Duodenal mucosa (tissue), 2 donors: ENCODE measurements at regions not wholly inside any gene's neighbourhood (a gene's known extent, or its start where the extent isn't known, plus 50 kb on each side); places are given as distances from the start of the nearest gene placed in this dataset.

Experiments used
- H3K27ac ChIP-seq: one replicate; pipeline ENCODE4 v1.7.0; 2013; ENCODE audit warnings: low read depth, low read length
- H3K27me3 ChIP-seq, 2 donors: one replicate each; pipeline ENCODE4 v1.7.0; 2013; ENCODE audit warnings: low read length in 2 of 2, control low read depth in 1 of 2; ENCODE audit not compliant: insufficient read depth in 2 of 2, control insufficient read depth in 1 of 2
- H3K36me3 ChIP-seq, 2 donors: one replicate each; pipeline ENCODE4 v1.7.0; 2013; ENCODE audit warnings: low read length in 2 of 2, control low read depth in 1 of 2; ENCODE audit not compliant: insufficient read depth in 2 of 2, control insufficient read depth in 1 of 2
- H3K4me1 ChIP-seq, 2 donors: one replicate each; pipeline ENCODE4 v1.7.0; 2013; ENCODE audit warnings: low read length in 2 of 2, control low read depth in 1 of 2; ENCODE audit not compliant: insufficient read depth in 2 of 2, control insufficient read depth in 1 of 2
- H3K4me3 ChIP-seq, 2 donors: one replicate each; pipeline ENCODE4 v1.7.0; 2013; ENCODE audit warnings: low read length in 2 of 2, low read depth in 1 of 2
- H3K9ac ChIP-seq, 2 donors: one replicate each; pipeline ENCODE4 v1.7.0; 2013; ENCODE audit warnings: low read length in 2 of 2, low read depth in 1 of 2
- H3K9me3 ChIP-seq, 2 donors: one replicate each; pipeline ENCODE4 v1.7.0; 2013; ENCODE audit warnings: low read length in 2 of 2, control low read depth in 1 of 2; ENCODE audit not compliant: control insufficient read depth in 1 of 2

DNA sequence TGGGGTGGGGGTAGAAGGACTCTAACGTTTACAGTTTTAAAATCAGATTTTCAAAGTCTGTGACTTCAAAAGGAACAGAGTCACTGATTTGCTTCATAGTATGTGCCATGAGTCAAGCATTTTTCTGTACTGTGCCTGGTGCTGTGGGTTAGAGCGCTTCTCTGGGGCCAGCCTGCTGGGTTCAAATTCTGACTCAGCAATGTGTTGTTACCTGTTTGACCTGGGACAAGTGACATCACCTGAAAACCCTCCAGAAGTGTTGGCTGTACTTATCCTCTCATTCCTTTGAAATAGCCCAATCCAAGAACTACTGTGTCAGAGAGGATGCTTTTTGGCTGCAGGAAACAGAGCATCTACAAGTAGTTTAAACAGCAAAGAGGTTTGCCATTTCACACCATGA lies 101.7 kb downstream of the LSM3 start:
- no peak overlapping the region for H3K4me3 ChIP-seq
- no peak overlapping the region for H3K27ac ChIP-seq
- H3K27me3 ChIP-seq = no peaks in the 10 kb centered on the region
- no peaks in the 10 kb centered on the region for H3K9me3 ChIP-seq
- H3K36me3 ChIP-seq = no peaks in the 10 kb centered on the region
- no peak overlapping the region for H3K9ac ChIP-seq
- no peaks in the 10 kb centered on the region for H3K4me1 ChIP-seq

DNA sequence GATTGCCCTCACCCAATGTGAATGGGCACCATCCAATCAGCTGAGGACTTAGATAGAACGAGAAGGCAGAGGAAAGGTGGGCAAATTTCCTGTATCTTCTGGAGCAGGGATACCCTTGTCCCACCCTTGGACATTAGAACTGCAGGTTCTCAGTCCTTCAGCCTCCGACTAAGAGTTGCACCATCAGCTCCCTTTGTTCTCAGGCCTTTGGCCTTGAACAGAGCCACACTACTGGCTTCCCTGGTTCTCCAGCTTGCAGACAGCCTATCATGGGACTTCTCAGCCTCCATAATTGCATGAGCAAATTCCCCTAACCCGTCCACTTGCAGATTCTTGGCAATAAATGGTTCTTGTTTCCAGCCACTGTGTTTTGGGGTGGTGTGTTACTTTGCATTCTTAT lies 102.4 kb downstream of the LSM3 start:
- no peaks in the 10 kb centered on the region for H3K27me3 ChIP-seq
- H3K4me3 ChIP-seq = no peak overlapping the region
- H3K9ac ChIP-seq = no peak overlapping the region
- no peaks in the 10 kb centered on the region for H3K4me1 ChIP-seq
- no peaks in the 10 kb centered on the region for H3K36me3 ChIP-seq
- H3K9me3 ChIP-seq = no peaks in the 10 kb centered on the region
- no peak overlapping the region for H3K27ac ChIP-seq

DNA sequence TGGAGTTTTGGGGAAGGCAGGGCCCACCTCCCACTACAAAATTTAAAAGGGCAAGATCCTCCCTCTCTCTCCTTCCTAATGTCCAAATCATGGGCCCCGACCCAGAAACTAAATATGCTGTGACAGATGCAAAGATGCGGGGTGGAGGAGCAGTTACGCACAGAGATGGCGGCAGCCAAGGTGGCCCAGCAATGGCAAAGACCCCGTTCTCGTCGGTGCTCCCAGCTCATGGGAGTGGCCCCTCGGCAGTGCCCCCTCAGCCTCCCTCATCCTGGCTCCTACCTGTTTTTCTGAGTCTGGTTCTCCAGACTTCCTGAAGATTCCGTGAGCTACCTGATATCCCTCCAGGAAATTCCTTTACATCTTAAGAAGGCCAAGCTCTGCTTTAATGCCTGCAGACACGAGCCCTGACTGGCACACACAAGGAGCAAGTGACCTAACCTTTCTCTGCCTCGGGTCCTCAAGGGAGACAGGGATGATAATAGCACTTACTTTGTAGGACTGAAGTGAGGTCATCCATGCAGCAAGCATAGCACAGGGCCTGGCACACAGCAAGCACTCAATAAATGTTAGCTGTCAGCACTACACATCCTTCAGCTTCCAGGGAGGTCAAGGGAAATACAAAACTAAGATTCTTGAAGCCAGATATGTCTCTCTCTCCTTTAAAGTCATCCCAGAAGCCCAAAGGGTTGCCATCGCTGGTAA lies 103.5 kb downstream of the LSM3 start:
- Histone ChIP-seq H3K27me3 (no peaks in the 10 kb centered on the region), H3K9me3 (no peaks in the 10 kb centered on the region), H3K27ac (no peak overlapping the region), H3K4me3 (no peak overlapping the region), H3K36me3 (no peaks in the 10 kb centered on the region), H3K4me1 (no peaks in the 10 kb centered on the region), H3K9ac (no peak overlapping the region)

DNA sequence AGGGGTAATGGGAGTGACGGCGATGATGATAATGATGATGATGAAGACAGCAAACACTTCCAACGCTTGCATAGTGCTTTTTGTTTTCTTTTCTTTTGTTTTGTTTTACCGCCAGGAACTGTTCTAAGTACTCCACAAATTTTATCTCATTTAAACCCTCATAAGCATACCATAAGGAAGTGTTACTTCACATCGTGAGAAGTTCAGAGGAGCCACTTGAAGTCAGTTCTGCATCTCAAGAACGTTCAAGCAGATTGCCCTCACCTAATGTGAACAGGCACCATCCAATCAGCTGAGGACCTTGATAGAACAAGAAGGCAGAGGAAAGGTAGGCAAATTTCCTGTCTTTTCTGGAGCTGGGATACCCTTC lies 104.1 kb downstream of the LSM3 start:
- H3K9me3 ChIP-seq = no peaks in the 10 kb centered on the region
- H3K27ac ChIP-seq = no peak overlapping the region
- no peak overlapping the region for H3K9ac ChIP-seq
- no peaks in the 10 kb centered on the region for H3K27me3 ChIP-seq
- no peak overlapping the region for H3K4me3 ChIP-seq
- no peaks in the 10 kb centered on the region for H3K36me3 ChIP-seq
- H3K4me1 ChIP-seq = no peaks in the 10 kb centered on the region

DNA sequence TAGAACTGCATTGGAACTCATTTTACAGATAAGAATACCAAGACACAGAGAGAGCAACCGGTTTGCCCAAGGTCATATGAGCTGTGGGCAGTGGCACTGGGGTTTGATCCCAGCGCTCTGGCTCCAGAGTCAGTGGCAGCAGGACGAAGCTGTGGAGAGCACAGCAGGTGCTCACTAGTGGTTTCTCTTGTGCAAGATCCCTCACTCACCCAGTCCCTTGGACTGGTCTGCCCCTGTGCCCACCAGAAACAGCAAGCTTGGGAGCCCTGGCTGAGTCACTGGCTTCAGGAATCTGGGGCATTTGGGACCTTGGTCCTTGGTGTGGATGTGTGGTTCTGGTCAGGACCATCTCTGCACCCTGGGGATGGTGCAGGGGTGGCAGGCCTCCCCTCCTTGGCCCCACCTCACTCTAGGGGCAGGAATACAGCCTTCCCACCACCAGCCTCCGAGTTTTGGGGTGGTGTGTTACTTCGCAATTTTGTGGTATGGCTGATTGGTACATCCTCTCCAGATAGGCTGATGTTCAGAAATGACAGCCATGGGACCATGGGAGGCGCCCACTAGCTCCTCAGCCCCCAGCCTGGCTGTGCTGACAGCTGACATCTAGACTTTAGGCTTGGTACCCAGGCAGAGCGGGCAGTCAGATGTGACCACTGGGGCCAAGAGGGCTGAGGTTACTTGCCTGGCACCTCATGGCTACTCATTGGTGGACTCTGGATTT lies 104.6 kb downstream of the LSM3 start:
- no peaks in the 10 kb centered on the region for H3K36me3 ChIP-seq
- no peaks in the 10 kb centered on the region for H3K4me1 ChIP-seq
- H3K27ac ChIP-seq = no peak overlapping the region
- no peak overlapping the region for H3K9ac ChIP-seq
- no peak overlapping the region for H3K4me3 ChIP-seq
- H3K9me3 ChIP-seq = no peaks in the 10 kb centered on the region
- H3K27me3 ChIP-seq = no peaks in the 10 kb centered on the region

DNA sequence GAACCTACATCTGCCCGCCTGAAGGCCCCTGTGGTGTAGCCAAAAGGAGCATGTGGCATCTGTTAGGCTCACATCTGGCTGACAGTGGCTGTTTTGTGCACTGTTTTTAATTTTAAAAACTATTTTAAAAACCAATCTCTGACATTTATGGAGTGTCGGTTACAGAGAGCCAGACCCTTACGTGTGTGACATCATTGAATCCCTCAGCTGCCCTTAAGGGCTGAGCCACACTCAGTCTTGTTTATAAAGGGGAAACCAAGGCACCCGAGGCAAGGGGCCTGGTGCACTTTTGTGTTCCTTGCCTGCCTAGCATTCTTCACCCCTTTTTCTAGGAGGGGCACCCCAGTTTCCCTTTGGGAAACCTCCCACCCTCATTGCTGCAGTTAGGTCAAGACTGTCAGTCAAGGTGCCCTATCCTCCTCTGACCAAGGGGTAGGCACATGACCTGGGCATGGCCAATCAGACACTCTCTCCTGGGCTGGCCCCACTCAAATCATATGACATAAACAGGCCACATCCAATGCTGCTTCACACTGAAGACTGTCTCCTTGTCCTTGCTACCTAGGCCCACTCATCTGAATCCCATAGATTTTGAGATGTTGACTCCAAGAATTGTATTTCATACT lies 105.3 kb downstream of the LSM3 start:
- H3K36me3 ChIP-seq = no peaks in the 10 kb centered on the region

DNA sequence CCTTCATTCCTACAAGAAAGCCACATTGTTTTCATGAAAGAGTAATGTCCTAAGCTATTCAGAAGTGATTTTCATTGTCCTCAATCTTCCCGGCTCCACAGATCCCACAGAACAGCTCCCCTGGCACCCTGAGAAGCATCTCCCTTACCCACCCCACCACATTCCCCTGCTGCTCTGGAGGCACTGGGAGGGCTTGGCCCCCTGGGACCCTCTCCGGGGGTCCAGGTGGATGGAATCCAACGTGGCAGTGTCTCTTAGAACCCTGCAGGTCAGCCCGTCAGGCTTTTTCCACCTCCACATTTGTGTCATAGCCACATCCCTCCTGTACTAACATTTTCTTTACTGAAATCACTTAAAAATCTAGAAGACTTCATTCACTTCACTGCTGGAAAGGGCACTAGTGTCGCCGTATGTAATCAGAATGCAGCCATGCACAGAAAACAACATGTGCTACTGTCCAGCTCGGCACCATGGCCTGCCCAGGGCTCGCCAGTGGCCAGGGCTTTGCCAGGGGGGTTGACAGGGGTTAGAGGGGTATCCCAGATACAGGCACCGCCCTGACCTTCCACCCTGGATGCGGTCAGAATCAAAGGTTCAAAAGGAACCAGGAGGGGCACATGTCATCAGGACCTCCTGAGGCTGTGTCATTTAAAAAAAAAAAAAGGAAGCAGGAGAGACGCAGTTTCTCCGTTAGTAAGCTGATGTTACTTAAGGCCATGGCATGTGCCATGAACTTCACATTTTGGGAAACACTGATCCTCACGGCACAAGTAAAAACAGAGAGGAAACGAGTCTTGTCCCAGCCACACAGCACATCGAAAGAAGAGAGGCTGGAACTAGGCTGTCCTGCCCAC lies 106.3 kb downstream of the LSM3 start:
- Histone ChIP-seq H3K27me3 (no peaks in the 10 kb centered on the region), H3K36me3 (no peaks in the 10 kb centered on the region), H3K9ac (no peak overlapping the region), H3K4me3 (no peak overlapping the region), H3K27ac (no peak overlapping the region), H3K9me3 (no peaks in the 10 kb centered on the region), H3K4me1 (peaks cover 11% of the 10 kb centered on the region in 2 donors)

More for the DNA sequence above, 105.3 kb downstream of the LSM3 start:
- Histone ChIP-seq H3K4me3 (no peak overlapping the region), H3K4me1 (peaks cover 1 to 3% of the 10 kb centered on the region in 2 donors), H3K27me3 (no peaks in the 10 kb centered on the region), H3K9me3 (no peaks in the 10 kb centered on the region), H3K9ac (no peak overlapping the region), H3K27ac (no peak overlapping the region)

DNA sequence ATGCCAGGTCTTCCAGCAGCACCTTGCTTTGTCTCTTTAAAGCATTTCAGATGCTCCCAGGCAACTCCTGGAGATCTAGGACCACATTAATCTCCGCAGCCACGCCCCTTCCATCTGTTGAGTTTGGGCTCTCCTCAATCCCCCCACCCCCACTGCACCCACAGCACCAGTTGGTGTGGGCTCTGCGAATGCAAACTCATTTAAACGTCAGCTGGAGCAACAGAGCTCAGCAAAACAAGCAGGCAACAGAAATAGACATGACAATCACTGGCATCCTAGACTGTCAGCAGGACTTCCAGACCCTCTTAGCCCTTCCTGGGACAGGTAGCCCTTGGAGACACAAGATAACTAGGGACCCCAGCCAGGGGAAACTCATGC lies 106.9 kb downstream of the LSM3 start:
- Histone ChIP-seq H3K27me3 (no peaks in the 10 kb centered on the region), H3K9me3 (no peaks in the 10 kb centered on the region), H3K27ac (no peak overlapping the region), H3K36me3 (no peaks in the 10 kb centered on the region), H3K4me1 (peaks cover 16 to 18% of the 10 kb centered on the region in 2 donors), H3K4me3 (no peak overlapping the region), H3K9ac (no peak overlapping the region)

DNA sequence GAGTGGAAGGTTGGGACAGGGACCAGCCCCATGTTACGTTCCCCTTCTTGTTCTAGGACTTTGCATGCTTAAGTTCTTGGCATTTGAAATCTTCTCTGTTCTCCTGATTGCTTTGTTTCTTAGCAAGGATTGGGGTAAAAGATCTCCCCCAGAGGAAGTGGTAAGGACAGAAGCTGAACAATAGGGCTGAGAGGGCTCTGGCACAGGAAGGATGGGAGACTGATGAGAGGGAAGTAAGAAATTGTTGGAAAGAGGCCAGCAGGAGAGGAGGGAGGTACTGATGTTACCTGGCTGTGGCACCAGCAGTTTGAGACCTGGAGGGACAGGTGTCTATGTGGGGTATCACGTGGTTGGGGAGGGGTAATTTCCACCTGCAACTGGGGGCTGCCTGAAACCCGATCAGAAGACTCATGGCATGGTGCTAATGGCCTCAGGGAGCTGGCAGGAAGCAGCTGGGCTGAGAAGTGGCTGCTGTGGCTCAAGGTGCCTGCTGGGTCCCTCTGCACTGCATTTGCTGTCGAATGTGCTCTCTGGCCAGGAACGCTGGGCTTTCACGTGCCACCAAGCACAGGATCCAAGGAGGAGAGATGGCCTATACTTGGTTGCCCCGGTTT lies 108.4 kb downstream of the LSM3 start:
- Histone ChIP-seq H3K27me3 (no peaks in the 10 kb centered on the region), H3K9me3 (no peaks in the 10 kb centered on the region), H3K4me1 (peaks cover 20 to 22% of the 10 kb centered on the region in 2 donors), H3K9ac (no peak overlapping the region), H3K4me3 (no peak overlapping the region), H3K27ac (no peak overlapping the region), H3K36me3 (no peaks in the 10 kb centered on the region)
